Karpas-422 (cell line): ENCODE measurements at regions not wholly inside any gene's neighbourhood (a gene's known extent, or its start where the extent isn't known, plus 50 kb on each side); places are given as distances from the start of the nearest gene placed in this dataset.

Source experiments
- DNase-seq: peaks from one replicate; pipeline ENCODE4 v3.0.0-alpha.2; 2015
- H2AFZ ChIP-seq: fragments of 200-600 bp; sonication (generic); 2 replicates; pipeline ENCODE4 v1.6.1; 2014; ENCODE audit warnings: antibody characterized with exemption, low read length, mixed read lengths
- H3K27ac ChIP-seq: fragments of 200-600 bp; sonication (generic); 2 replicates; pipeline ENCODE4 v1.5.1; 2014; ENCODE audit warnings: mild to moderate bottlenecking, low read length, moderate library complexity
- H3K27me3 ChIP-seq: fragments of 200-600 bp; sonication (generic); 2 replicates; pipeline ENCODE4 v1.6.1; 2014; ENCODE audit warnings: low read length, mixed read lengths
- H3K36me3 ChIP-seq: fragments of 200-600 bp; sonication (generic); 2 replicates; pipeline ENCODE4 v1.6.1; 2014; ENCODE audit warnings: low read length, mixed read lengths; ENCODE audit not compliant: insufficient read depth
- H3K4me1 ChIP-seq: fragments of 200-600 bp; sonication (generic); 2 replicates; pipeline ENCODE4 v1.6.1; 2014; ENCODE audit warnings: mild to moderate bottlenecking, low read length, mixed read lengths
- H3K4me2 ChIP-seq: fragments of 200-600 bp; sonication (generic); 2 replicates; pipeline ENCODE4 v1.6.1; 2014; ENCODE audit warnings: low read length, low read depth, mild to moderate bottlenecking; ENCODE audit not compliant: poor library complexity, severe bottlenecking
- H3K4me3 ChIP-seq: fragments of 200-600 bp; sonication (generic); 2 replicates; pipeline ENCODE4 v1.5.1; 2014; ENCODE audit warnings: mild to moderate bottlenecking, antibody characterized with exemption, low read length, mixed read lengths
- H3K79me2 ChIP-seq: fragments of 200-600 bp; sonication (generic); 2 replicates; pipeline ENCODE4 v1.6.1; 2014; ENCODE audit warnings: mild to moderate bottlenecking, low read length, mixed read lengths
- H3K9ac ChIP-seq: fragments of 200-600 bp; sonication (generic); 2 replicates; pipeline ENCODE4 v1.6.0; 2014; ENCODE audit warnings: low read length
- H3K9me2 ChIP-seq: fragments of 200-600 bp; sonication (generic), shearing (Covaris generic); replicated peaks from 2 replicates; pipeline ENCODE4 v1.6.0; 2014; ENCODE audit warnings: mild to moderate bottlenecking, low read length, moderate library complexity; ENCODE audit not compliant: insufficient read depth
- H3K9me3 ChIP-seq: fragments of 300-700, 200-600 bp; sonication (generic); 2 replicates; pipeline ENCODE4 v1.6.1; 2014; ENCODE audit warnings: low read length, mixed read lengths
- H4K20me1 ChIP-seq: fragments of 200-600 bp; sonication (generic); 2 replicates; pipeline ENCODE4 v1.6.1; 2014; ENCODE audit warnings: mild to moderate bottlenecking, antibody characterized with exemption, low read length, low read depth; ENCODE audit not compliant: insufficient read depth

DNA sequence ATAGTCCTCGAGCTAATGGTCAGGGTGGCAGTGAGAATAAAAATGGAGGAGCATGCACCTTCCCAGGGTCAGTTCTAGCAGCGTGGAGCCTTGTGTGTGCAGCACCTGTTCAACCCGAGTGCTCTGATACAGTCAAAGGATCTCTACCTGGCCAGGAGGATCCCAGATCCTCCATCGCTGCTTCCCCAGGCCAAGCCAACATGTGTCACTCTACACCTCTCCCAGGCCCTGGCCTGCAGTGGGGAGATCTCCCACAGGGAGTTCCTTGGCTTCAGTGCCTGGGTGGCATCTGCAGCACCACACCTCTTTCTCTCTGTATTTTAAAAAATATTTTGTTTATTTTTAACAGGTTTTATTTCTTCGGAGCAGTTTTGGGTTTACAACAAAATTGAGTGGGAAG lies 414.8 kb upstream of the C2CD4B start:
- H2AFZ ChIP-seq = no peak overlapping the region

GRCh38 chr15:62582580-62582979 lies 417.5 kb upstream of the C2CD4B start:
- no peak overlapping the region for H3K9ac ChIP-seq
- H3K27me3 ChIP-seq = no peaks in the 10 kb centered on the region
- DNase-seq = no peak
- no peaks in the 10 kb centered on the region for H3K9me3 ChIP-seq
- no peaks in the 10 kb centered on the region for H4K20me1 ChIP-seq
- H3K4me3 ChIP-seq = no peak overlapping the region
- H3K9me2 ChIP-seq = no peaks in the 10 kb centered on the region
- no peaks in the 10 kb centered on the region for H3K36me3 ChIP-seq
- peaks cover 9% of the 10 kb centered on the region for H3K4me1 ChIP-seq
- no peak overlapping the region for H3K4me2 ChIP-seq
- H3K79me2 ChIP-seq = no peaks in the 10 kb centered on the region
- no peak overlapping the region for H3K27ac ChIP-seq
- no peak overlapping the region for H2AFZ ChIP-seq

More for the DNA sequence above, 414.8 kb upstream of the C2CD4B start:
- Histone ChIP-seq H3K9ac (no peak overlapping the region), H3K4me3 (no peak overlapping the region), H3K27me3 (no peaks in the 10 kb centered on the region), H3K4me2 (no peak overlapping the region), H3K9me2 (no peaks in the 10 kb centered on the region), H4K20me1 (no peaks in the 10 kb centered on the region), H3K27ac (no peak overlapping the region), H3K4me1 (peaks cover 9% of the 10 kb centered on the region), H3K36me3 (no peaks in the 10 kb centered on the region), H3K9me3 (no peaks in the 10 kb centered on the region), H3K79me2 (no peaks in the 10 kb centered on the region)
- DNase-seq = no peak

DNA sequence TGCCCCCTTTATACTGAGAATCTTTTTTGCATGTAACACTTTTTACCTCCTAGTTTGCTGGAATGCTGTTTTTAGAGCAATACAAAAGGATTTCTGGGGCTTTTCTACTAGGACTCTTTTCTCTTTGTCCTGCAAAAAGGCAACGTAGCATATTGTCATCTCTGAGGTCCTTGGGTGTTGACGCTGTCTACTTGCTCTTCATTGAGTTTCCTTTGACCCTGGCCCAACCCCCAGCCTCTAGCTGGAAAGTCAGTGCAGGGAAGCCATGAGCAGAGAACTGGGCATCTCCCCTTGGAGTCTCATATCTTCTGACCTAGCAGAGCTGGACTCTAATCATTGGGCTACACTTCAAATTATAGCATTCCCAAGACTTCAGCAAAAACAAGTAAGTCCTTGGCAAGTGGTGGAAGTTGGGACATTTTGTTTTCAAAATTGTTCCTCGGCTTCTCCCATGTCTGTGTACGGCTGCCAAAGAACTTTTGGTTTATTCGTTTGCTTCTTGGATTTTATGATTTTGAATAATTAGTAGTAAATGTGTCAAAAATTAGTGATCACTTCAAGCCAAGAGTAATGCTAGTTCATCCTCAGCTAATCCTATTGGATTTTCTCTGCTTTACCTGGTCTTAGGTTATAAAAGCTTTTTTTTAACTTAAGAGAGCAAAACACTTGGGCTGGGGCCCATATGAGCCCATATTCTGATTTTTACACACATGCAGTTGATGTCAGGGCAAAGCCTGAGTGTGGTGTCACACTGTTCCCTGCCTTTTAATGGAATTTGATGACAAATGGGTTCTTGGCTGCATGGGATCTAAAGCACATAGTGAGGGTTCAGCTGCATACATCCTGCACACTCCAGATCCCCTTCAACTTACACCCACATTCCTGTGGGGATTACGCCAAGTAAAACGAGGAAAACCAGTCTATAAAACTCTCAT lies 419.5 kb upstream of the C2CD4B start:
- Histone ChIP-seq H4K20me1 (no peaks in the 10 kb centered on the region), H3K4me3 (no peak overlapping the region), H3K9me2 (no peaks in the 10 kb centered on the region), H3K9me3 (no peaks in the 10 kb centered on the region), H3K9ac (no peak overlapping the region), H2AFZ (no peak overlapping the region), H3K4me1 (no peaks in the 10 kb centered on the region), H3K27me3 (no peaks in the 10 kb centered on the region), H3K4me2 (no peak overlapping the region), H3K79me2 (no peaks in the 10 kb centered on the region), H3K27ac (no peak overlapping the region), H3K36me3 (no peaks in the 10 kb centered on the region)
- no peak for DNase-seq

DNA sequence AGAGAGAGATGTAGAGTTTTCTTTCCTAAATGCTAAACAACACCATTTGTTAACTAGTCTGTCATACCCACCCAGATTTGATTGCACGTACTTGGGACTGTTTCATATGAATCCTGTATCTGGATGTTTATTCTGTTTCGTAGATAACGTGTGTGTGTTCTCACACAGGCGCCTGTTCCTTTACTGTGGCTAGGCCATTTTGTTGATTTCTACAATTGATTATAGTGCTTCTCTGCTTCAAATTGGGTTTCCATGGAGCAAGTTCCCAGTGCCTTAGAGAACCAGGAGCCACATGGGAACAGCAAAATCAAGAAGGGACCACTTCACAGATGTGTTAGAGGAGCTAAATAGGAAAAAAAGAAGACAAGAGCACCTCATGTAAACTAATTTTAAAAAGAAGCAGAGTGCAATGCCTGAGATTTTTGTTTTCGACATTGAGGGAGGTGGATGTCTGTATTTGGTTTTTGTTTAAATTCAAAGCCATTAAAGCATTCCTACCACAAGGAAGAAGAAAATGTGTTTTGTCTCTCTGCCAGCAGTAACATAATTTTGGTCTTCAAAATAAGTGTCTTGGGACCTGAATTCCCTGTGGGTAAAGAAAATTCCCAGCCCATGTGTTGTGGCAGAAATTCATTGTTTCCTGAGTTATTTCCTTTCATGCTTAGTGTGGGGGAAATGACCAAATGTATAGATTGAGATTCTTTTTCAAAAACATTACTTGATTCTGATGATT lies 424.0 kb upstream of the C2CD4B start:
- Histone ChIP-seq H3K9me3 (no peaks in the 10 kb centered on the region), H3K36me3 (no peaks in the 10 kb centered on the region), H3K4me2 (no peak overlapping the region), H3K27me3 (no peaks in the 10 kb centered on the region), H3K27ac (no peak overlapping the region), H3K9ac (no peak overlapping the region), H3K79me2 (no peaks in the 10 kb centered on the region), H3K4me1 (no peaks in the 10 kb centered on the region), H3K9me2 (no peaks in the 10 kb centered on the region), H2AFZ (no peak overlapping the region), H3K4me3 (no peak overlapping the region), H4K20me1 (no peaks in the 10 kb centered on the region)
- DNase-seq = no peak

GRCh38 chr15:62591842-62592838 lies 427.1 kb upstream of the C2CD4B start:
- H3K79me2 ChIP-seq = no peaks in the 10 kb centered on the region
- no peak overlapping the region for H3K9ac ChIP-seq
- H2AFZ ChIP-seq = no peak overlapping the region
- H3K4me2 ChIP-seq = no peak overlapping the region
- no peak for DNase-seq
- no peaks in the 10 kb centered on the region for H3K9me3 ChIP-seq
- no peaks in the 10 kb centered on the region for H4K20me1 ChIP-seq
- no peak overlapping the region for H3K4me3 ChIP-seq
- no peaks in the 10 kb centered on the region for H3K36me3 ChIP-seq
- H3K27ac ChIP-seq = no peak overlapping the region
- no peaks in the 10 kb centered on the region for H3K27me3 ChIP-seq
- H3K4me1 ChIP-seq = no peaks in the 10 kb centered on the region
- no peaks in the 10 kb centered on the region for H3K9me2 ChIP-seq

DNA sequence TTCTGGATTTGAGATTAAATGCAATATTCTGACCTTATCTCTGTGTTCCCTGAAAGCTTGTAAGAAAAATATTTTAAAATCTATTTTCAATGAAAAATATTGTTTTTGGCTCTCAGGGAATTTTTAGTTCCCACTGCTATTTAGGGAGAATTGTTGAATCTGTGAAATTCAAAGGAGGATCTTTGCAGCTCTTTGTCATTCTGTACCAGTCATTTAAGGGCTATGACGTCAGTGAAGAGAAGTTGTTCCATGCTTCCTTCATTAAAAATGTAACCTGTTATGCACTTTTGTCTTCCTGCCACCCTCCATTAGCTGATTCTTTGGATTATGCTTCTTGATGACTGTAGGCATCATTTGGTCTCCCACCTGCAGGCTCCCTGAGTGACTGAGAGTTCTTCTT lies 427.8 kb upstream of the C2CD4B start:
- H3K4me2 ChIP-seq = no peak overlapping the region
- no peak overlapping the region for H3K4me3 ChIP-seq
- H3K4me1 ChIP-seq = no peaks in the 10 kb centered on the region
- no peak overlapping the region for H3K27ac ChIP-seq
- no peaks in the 10 kb centered on the region for H3K9me2 ChIP-seq
- no peaks in the 10 kb centered on the region for H3K27me3 ChIP-seq
- DNase-seq = no peak
- H3K36me3 ChIP-seq = no peaks in the 10 kb centered on the region
- no peak overlapping the region for H3K9ac ChIP-seq
- H2AFZ ChIP-seq = no peak overlapping the region
- no peaks in the 10 kb centered on the region for H3K79me2 ChIP-seq
- H3K9me3 ChIP-seq = no peaks in the 10 kb centered on the region
- no peaks in the 10 kb centered on the region for H4K20me1 ChIP-seq

DNA sequence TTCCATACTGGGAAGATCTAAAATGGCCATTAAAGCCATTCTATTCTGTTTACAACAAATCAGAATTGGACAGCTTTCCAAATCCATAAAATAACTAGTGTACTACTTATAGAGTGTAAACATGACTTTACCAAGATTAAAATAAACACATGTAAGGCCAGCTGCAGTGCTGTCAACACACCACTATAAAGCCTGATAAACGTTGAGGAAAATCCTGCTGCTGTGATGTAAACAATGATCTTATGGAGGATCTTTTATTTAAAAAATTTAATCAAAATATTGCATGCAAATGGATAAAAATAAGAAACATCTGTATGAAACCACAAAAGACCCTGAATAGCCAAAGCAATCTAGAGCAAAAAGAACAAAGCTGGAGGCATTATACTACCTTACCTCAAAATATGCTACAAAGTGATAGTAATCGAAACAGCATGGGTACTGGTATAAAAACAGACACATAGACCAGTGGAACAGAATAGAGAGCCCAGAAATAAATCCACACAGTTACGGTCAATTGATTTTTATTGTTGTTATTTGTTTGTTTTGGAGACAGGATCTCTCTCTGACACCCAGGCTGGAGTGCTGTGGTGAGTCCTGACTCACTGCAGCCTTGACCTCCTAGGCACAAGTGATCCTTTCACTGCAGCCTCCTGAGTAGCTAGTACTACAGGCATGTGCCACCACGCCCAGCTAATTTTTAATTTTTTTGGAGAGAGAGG lies 428.8 kb upstream of the C2CD4B start:
- no peak for DNase-seq
- Histone ChIP-seq H3K79me2 (no peaks in the 10 kb centered on the region), H3K27ac (no peak overlapping the region)

More for the DNA sequence above, 428.8 kb upstream of the C2CD4B start:
- Histone ChIP-seq H3K4me1 (no peaks in the 10 kb centered on the region), H3K36me3 (no peaks in the 10 kb centered on the region), H3K9ac (no peak overlapping the region), H3K9me3 (no peaks in the 10 kb centered on the region), H3K4me2 (no peak overlapping the region), H4K20me1 (no peaks in the 10 kb centered on the region), H3K4me3 (no peak overlapping the region), H2AFZ (no peak overlapping the region), H3K9me2 (no peaks in the 10 kb centered on the region), H3K27me3 (no peaks in the 10 kb centered on the region)
